ENCODE measurements at regions not wholly inside any gene's neighbourhood (a gene's known extent, or its start where the extent isn't known, plus 50 kb on each side); places are given as distances from the start of the nearest gene placed in this dataset.
A peak's percentile ranks its signal among the peaks of the same experiment; 100 is the strongest.

GRCh38 chr1:14380408-14380807 lies 218.1 kb upstream of the KAZN start:
- no peaks in the 10 kb centered on the region for H3K27me3 Mint-ChIP-seq (ENCODE audit: low read depth)
- H3K4me1 Mint-ChIP-seq, result no peaks in the 10 kb centered on the region
- H3K9me3 Mint-ChIP-seq, result peaks cover 8% of the 10 kb centered on the region
- H3K36me3 Mint-ChIP-seq (ENCODE audit: low read depth), result peaks cover 6% of the 10 kb centered on the region
- no peak overlapping the region for H3K27ac Mint-ChIP-seq (ENCODE audit: unreplicated experiment)
- no peak overlapping the region for H3K4me3 Mint-ChIP-seq
- DNase-seq (ENCODE audit: low read depth, low spot score), result no peak
- TF ChIP-seq, protein P1, sequence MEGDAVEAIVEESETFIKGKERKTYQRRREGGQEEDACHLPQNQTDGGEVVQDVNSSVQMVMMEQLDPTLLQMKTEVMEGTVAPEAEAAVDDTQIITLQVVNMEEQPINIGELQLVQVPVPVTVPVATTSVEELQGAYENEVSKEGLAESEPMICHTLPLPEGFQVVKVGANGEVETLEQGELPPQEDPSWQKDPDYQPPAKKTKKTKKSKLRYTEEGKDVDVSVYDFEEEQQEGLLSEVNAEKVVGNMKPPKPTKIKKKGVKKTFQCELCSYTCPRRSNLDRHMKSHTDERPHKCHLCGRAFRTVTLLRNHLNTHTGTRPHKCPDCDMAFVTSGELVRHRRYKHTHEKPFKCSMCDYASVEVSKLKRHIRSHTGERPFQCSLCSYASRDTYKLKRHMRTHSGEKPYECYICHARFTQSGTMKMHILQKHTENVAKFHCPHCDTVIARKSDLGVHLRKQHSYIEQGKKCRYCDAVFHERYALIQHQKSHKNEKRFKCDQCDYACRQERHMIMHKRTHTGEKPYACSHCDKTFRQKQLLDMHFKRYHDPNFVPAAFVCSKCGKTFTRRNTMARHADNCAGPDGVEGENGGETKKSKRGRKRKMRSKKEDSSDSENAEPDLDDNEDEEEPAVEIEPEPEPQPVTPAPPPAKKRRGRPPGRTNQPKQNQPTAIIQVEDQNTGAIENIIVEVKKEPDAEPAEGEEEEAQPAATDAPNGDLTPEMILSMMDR (conservative IDR thresholded peaks at IDR 0.05), result no peak

GRCh38 chr1:14390816-14391215 lies 207.7 kb upstream of the KAZN start:
- TF ChIP-seq, protein P1 (conservative IDR thresholded peaks at IDR 0.05), result no peak
- Mint-ChIP-seq H3K27me3 (ENCODE audit: low read depth) (no peaks in the 10 kb centered on the region), H3K9me3 (peaks cover 21% of the 10 kb centered on the region), H3K36me3 (ENCODE audit: low read depth) (peaks cover 12% of the 10 kb centered on the region), H3K4me1 (peaks cover 33% of the 10 kb centered on the region), H3K27ac (ENCODE audit: unreplicated experiment) (no peak overlapping the region), H3K4me3 (no peak overlapping the region)
- DNase-seq (ENCODE audit: low read depth, low spot score), result no peak

DNA sequence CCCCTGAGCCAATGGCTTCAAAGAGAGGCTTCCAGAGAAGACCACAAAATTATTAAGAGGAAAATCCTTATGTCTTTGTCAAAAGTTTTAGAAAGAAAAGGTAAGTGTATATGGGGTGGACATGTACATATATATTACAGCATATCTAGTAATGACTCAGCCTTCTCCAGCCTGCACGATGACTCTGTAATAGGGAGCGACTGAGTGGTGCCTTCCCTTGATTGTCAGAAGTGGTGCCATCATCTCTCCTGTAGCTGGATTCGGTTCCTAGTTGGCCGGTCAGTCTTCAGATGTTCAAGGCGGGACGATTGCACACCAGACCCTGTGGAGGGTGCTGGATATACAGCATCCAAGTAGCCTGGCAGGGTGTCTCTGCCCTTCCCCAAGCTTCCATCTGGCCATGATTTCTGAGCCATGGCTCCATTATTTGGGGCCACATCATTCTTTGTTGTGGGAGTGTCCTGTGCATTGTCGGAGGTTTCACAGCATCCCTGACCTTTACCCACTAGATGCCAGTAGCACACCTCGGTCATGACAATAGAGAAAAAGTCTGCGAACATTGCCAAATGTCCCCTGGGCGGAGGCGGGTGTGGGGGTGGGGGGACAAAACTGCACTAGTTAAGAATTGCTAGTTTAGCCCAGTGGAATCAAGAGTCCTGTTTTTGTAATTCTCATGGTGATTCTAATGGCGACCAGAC lies 206.2 kb upstream of the KAZN start:
- Mint-ChIP-seq H3K4me3 (no peak overlapping the region), H3K36me3 (ENCODE audit: low read depth) (peaks cover 12% of the 10 kb centered on the region), H3K9me3 (peaks cover 21% of the 10 kb centered on the region), H3K4me1 (peaks cover 33% of the 10 kb centered on the region), H3K27me3 (ENCODE audit: low read depth) (no peaks in the 10 kb centered on the region), H3K27ac (ENCODE audit: unreplicated experiment) (peak overlapping the region; percentile 85)
- no peak for DNase-seq (ENCODE audit: low read depth, low spot score)
- TF ChIP-seq, protein P1 (conservative IDR thresholded peaks at IDR 0.05), result no peak

- Mint-ChIP-seq H3K9me3 (peaks cover 21% of the 10 kb centered on the region), H3K4me3 (no peak overlapping the region), H3K4me1 (peaks cover 33% of the 10 kb centered on the region), H3K27ac (ENCODE audit: unreplicated experiment) (no peak overlapping the region), H3K36me3 (ENCODE audit: low read depth) (peaks cover 12% of the 10 kb centered on the region), H3K27me3 (ENCODE audit: low read depth) (no peaks in the 10 kb centered on the region)
- TF ChIP-seq, protein P1 (conservative IDR thresholded peaks at IDR 0.05), result no peak
- DNase-seq (ENCODE audit: low read depth, low spot score), result no peak
Observed at GRCh38 chr1:14392859-14393365, 205.6 kb upstream of the KAZN start.

- TF ChIP-seq, protein P1 (conservative IDR thresholded peaks at IDR 0.05), result no peak
- H3K27ac Mint-ChIP-seq (ENCODE audit: unreplicated experiment), result no peak overlapping the region
- H3K9me3 Mint-ChIP-seq, result peaks cover 6% of the 10 kb centered on the region
- peaks cover 4% of the 10 kb centered on the region for H3K27me3 Mint-ChIP-seq (ENCODE audit: low read depth)
- H3K36me3 Mint-ChIP-seq (ENCODE audit: low read depth), result peaks cover 4% of the 10 kb centered on the region
- DNase-seq (ENCODE audit: low read depth, low spot score), result no peak
- no peak overlapping the region for H3K4me3 Mint-ChIP-seq
- peaks cover 37% of the 10 kb centered on the region for H3K4me1 Mint-ChIP-seq
Observed at GRCh38 chr1:14396100-14396499, 202.4 kb upstream of the KAZN start.
